Limb (tissue), 2 donors: ENCODE measurements at regions not wholly inside any gene's neighbourhood (a gene's known extent, or its start where the extent isn't known, plus 50 kb on each side); places are given as distances from the start of the nearest gene placed in this dataset.
"Not testable (repeated sequence)": the region's sequence is repeated elsewhere in the genome, so short reads cannot be mapped to it uniquely, and the experiment has no call there.

Experiments used
- DNase-seq, 2 donors: peaks; one replicate each; pipeline ENCODE4 v3.0.0-alpha.2; 2016; ENCODE audit errors: extremely low spot score in 2 of 2

- no peak for DNase-seq
Measured at GRCh38 chr5:130501151-130501865, 597.0 kb downstream of the CHSY3 start.

GRCh38 chr5:130500495-130500894 lies 596.2 kb downstream of the CHSY3 start:
- DNase-seq = not testable (repeated sequence)

- DNase-seq = no peak
Measured at GRCh38 chr5:130496215-130496614, 592.0 kb downstream of the CHSY3 start.

GRCh38 chr5:130488252-130488651 lies 584.0 kb downstream of the CHSY3 start:
- DNase-seq = no peak

- no peak for DNase-seq
Measured at GRCh38 chr5:130479045-130479804, 575.0 kb downstream of the CHSY3 start.

GRCh38 chr5:130476325-130476724 lies 572.1 kb downstream of the CHSY3 start:
- no peak for DNase-seq

- DNase-seq = no peak
Measured at GRCh38 chr5:130462516-130462915, 558.3 kb downstream of the CHSY3 start.

GRCh38 chr5:130455175-130455574 lies 550.9 kb downstream of the CHSY3 start:
- DNase-seq = no peak

GRCh38 chr5:130452744-130453143 lies 548.5 kb downstream of the CHSY3 start:
- no peak for DNase-seq

- no peak for DNase-seq
Measured at GRCh38 chr5:130436430-130436829, 532.2 kb downstream of the CHSY3 start.

GRCh38 chr5:130427222-130427955 lies 523.1 kb downstream of the CHSY3 start:
- no peak for DNase-seq

GRCh38 chr5:130425424-130425823 lies 521.2 kb downstream of the CHSY3 start:
- DNase-seq = no peak

GRCh38 chr5:130424341-130424740 lies 520.1 kb downstream of the CHSY3 start:
- no peak for DNase-seq

GRCh38 chr5:130402906-130403305 lies 498.6 kb downstream of the CHSY3 start:
- no peak for DNase-seq

GRCh38 chr5:130400091-130400490 lies 495.8 kb downstream of the CHSY3 start:
- no peak for DNase-seq

GRCh38 chr5:130398825-130399224 lies 494.6 kb downstream of the CHSY3 start:
- DNase-seq = no peak

- not testable (repeated sequence) for DNase-seq
Measured at GRCh38 chr5:130397727-130398126, 493.5 kb downstream of the CHSY3 start.

- no peak for DNase-seq
Measured at GRCh38 chr5:130397132-130397531, 492.9 kb downstream of the CHSY3 start.

- not testable (repeated sequence) for DNase-seq
Measured at GRCh38 chr5:130391727-130392264, 487.5 kb downstream of the CHSY3 start.

- DNase-seq = no peak
Measured at GRCh38 chr5:130386155-130386554, 481.9 kb downstream of the CHSY3 start.

- no peak for DNase-seq
Measured at GRCh38 chr5:130385656-130386055, 481.4 kb downstream of the CHSY3 start.

GRCh38 chr5:130365956-130366355 lies 461.7 kb downstream of the CHSY3 start:
- DNase-seq = no peak
